ENCODE measurements at regions not wholly inside any gene's neighbourhood (a gene's known extent, or its start where the extent isn't known, plus 50 kb on each side); places are given as distances from the start of the nearest gene placed in this dataset.

DNA sequence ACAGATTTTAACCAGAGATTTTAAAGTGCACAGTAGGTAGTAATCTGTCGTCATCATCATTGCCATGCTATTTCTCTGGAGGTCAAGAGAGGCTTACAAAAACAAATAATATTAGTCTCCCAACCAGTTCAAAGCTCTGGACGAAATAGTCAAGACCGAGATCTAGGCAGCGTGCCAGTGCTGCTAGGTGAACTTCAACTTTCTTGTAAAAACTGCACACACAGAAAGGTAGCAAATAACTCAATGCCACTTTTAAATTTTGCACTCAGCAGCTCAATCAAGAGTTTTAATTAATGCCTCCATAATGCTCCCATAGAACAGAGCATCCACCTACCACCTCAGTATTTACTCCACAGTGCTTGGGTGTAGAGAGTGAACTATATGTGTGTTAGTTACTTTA lies 656.8 kb downstream of the IRX1 start:
- DNase-seq (ENCODE audit: extremely low read depth, low read depth, low spot score): no peak

DNA sequence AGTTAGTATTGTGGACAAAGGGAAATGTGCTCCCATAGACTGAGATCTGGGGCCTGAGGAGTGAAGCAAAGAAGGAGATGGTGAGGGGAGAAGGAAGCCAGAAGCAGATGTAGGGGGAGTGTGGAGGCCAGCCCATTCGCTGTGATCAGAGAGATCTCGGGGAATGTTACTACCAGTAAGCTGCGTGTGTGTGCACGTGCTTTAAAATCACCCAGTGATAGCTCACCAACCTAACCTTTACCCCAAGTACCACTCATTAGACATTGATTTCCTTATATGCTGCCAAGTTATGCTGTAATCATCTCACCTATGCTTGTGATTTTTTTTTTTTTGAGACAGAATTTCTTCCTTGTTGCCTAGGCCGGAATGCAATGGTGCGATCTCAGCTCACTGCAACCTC lies 659.1 kb downstream of the IRX1 start:
- DNase-seq (ENCODE audit: extremely low read depth, low read depth, low spot score): no peak

DNA sequence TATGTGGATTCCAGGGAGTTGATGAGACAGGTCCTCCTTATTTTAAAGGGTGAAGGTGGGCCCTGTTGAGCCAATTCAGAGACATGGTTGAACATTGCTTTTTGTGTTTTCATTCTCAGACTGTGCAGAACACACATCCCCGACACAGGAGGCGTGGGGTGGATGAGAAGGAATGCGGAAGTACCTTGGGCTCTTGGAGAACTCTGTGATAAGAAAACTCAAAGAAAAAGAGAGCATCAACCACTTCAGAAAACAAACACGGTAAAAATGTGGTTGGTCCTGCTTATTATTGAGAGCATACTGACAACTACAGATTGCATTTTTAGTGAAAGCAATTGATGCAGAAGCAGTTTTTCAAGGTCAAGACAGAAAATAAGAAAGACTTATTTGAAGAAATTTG lies 659.8 kb downstream of the IRX1 start:
- no peak for DNase-seq (ENCODE audit: extremely low read depth, low read depth, low spot score)

DNA sequence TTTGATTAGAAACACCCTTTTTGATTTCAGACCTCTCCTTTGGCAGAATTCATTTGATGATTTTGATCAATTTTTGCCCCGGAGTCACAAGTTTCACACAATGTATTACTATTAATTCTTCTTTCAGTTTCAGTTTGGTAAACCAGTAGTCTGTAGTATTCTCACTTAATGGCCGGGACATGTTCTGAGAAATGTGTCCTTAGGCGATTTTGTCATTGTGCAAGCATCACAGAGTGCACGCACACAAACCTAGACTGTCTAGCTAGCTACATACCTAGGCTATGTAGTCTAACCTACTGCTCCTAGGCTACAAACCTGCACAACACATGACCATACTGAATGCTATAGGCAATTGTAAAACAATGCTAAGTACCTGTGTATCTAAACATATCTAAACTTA lies 662.5 kb downstream of the IRX1 start:
- no peak for DNase-seq (ENCODE audit: extremely low read depth, low read depth, low spot score)

DNA sequence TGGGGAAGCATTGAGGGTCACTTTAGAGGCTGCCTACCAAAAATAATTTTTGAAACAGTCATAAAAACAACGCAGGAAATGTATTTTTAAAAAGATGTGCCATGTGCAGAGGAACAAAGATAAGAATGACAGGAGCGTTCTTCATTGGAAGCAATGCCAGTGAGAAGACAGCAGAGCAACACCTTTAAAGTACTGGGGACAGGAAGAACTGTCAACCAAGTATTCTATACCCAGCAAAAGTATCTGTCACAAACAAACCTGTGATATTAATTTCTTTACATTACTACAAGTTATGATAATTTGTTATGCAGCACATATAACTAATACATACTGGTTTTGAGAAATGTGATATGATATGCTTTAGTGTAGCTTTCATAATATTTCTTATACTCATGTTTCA lies 675.6 kb downstream of the IRX1 start:
- no peak for DNase-seq (ENCODE audit: extremely low read depth, low read depth, low spot score)

DNA sequence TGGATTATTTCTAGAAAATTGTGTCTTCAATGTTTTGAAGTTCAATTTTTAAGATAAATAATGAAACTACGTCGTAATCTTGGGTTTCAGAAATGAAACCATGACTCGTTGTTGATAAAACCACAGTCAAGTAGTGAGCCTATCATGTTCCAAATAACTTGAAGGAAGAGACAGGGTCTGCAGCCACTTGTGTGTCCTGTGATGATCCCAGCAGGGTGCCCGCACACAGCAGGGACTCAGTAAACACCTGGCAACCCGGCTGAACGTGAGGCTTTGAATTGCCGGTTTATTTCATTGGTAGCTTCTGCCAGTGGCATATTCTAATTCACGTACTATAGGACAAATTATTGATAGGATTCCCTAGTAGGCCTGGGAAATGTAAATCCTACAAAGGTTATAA lies 679.6 kb downstream of the IRX1 start:
- DNase-seq (ENCODE audit: extremely low read depth, low read depth, low spot score): no peak

DNA sequence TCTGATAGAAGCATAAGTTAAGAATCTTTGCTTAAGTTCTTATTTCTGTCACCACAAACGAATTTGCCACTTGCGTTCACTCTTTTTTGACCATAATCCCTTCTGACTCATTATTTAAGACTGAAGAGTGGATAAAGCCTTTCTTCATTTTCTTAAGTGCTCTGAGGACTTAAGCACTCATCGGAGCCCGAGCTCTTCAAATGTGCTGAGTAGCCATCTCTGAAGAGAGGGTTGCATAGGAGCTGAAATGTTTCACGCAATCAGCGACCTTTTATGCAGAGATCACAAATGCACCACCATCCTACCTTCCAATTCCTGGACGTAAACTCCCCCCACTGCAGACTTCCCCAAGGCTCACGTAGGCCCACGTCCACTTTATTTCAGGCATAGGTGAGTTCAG lies 699.2 kb downstream of the IRX1 start:
- DNase-seq (ENCODE audit: extremely low read depth, low read depth, low spot score): no peak

DNA sequence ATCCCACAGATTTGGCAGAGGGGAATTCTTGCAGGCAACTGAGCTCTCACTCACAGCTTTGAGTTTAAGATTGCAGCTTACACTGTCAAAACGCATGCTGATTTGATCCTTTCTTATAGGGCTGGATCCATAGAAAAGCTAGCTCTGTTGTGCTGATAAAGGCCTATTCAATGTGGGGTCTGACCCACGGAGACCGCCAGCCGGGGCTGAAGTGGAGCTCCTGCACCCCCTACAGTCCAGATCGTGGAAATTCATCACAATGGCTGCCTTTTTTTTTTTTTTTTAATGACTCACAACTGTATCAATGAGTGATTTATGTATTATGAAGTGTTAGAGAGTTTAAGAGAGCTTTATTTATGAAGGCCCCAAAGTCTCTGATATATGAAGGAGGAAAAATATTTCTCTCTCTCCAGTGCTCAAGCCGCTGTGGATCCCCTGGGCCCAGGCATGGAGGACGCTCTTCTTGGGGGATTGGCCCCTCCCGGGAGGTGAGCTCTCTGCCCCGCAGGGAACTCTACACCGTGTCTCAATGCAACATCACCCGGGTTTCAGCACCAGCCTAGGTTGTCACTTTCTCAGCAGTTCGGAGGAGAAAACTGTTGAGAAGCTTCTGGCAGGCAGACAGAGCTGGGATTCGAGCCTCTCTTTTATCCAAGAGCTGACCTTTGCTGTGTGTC lies 700.2 kb downstream of the IRX1 start:
- DNase-seq (ENCODE audit: extremely low read depth, low read depth, low spot score): no peak

DNA sequence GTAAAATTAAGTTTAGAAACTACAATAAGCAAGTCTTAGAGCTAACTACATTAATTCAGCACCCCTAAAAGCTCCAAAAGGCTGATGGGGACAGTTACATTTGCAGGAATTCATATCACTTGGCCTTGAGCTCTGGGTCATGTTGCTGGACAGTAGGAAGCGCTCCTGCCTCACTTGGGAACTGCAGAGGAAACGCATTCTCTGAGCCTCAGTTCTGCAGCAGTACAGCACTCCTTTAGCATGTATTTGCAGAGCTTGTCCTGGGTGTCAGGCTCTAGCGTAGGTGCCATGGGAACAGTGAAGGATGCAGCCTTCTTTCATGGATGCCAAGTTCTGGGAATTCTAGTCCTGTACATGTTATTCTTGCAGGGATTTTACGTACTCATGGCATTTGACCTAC lies 710.4 kb downstream of the IRX1 start:
- DNase-seq (ENCODE audit: extremely low read depth, low read depth, low spot score): no peak

DNA sequence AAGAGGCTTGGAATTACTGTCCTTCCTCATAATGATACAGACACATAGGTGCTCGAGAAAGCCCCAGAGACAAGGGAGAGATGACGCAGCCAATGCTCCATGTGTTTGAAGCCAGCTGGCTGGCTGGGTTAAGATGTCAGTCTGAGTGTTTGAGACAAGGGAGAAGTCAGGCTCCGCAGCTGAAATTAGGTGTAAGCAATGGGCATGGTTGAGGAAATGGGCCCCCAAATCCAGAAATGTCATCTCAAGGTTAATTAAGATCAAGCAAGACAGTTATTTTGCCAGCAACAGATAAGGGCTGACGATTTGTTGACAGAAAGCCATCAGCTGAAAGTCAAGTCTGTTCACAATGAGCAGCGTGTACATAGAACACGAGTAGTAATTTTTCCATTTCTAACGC lies 713.4 kb downstream of the IRX1 start:
- DNase-seq (ENCODE audit: extremely low read depth, low read depth, low spot score): no peak

DNA sequence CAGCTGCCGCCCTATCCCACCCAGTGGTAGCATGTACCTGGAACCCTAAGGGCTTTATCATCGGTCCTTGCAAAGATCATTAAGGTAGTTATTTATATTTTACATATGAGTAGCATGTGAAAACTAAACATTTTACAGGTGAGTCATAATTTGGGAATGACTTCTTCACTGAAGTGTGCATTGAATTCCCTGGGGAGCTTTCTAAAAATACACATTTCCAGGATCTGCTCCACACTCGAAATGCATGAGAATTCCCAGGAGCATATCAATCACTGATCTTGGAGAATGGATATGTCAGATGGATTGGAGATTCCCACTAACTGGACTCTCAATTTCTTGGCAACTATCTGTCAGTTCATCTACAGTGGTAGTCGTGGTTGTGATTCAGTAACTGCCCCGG lies 717.5 kb downstream of the IRX1 start:
- DNase-seq (ENCODE audit: extremely low read depth, low read depth, low spot score): no peak

DNA sequence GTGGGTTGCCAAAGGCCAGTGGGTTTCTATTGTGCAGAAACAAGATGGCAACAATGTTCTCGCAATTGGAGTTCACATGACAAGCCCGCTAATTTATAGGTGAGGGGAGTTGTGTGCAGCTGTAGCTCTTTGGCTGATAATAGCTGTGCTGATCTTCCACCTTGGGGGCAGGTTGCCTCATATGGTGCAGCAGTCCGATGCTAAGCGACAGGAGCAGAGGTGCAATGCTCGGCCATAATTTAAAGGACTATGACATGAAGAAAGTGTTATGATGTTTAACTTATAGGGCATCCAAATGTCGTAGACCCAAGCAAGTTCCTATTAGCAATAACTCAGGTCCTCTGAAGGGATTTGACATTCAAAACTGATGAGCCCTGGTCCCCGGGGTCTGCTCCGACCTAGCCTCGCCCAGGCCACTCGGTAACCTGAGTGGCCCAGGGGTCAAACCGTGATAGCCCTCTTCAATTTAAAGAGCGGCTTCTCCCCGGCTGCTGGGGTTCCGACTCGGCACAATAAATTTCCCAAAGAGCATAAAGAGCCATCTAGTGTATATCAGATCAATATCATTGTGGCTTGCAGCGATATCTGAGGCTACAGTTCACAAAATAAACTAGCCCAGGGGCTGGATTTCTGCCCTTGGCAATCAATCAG lies 724.0 kb downstream of the IRX1 start:
- no peak for DNase-seq (ENCODE audit: extremely low read depth, low read depth, low spot score)

DNA sequence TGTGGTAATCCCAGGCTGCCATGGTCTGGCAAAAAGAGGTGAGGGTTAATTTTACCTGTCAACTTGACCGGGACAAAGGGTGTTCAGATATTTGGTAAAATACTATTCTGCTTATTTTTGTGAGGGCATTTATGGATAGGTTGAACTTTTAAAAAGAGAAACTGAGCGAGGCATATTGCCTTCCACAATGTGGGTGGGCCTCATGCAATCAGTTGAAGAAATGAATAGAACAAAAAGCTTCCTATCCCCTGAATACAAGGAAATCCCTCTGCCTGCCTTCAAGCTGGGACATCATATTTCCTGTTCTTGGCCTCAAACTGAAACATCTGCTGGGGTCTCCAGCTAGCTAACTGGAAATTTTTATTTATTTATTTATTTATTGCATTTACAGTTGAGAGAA lies 734.7 kb downstream of the IRX1 start:
- DNase-seq (ENCODE audit: extremely low read depth, low read depth, low spot score): no peak

DNA sequence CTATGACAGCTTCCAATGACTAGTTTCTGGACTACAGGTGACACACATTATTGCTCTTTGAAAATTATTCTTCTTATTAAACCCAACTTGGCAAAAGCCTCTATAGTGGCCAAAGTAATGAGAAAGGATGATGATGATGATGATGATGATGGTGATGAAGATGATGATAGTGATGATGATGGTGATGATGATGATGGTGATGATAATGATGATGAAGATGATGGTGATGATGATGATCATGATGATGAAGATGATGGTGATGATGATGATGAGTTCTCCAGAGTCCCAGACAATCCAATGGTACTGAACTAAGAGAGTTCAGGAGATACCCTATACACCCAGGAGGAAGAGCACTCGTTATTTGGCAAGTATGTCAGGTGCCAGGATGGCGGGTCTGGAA lies 739.4 kb downstream of the IRX1 start:
- DNase-seq (ENCODE audit: extremely low read depth, low read depth, low spot score): no peak

DNA sequence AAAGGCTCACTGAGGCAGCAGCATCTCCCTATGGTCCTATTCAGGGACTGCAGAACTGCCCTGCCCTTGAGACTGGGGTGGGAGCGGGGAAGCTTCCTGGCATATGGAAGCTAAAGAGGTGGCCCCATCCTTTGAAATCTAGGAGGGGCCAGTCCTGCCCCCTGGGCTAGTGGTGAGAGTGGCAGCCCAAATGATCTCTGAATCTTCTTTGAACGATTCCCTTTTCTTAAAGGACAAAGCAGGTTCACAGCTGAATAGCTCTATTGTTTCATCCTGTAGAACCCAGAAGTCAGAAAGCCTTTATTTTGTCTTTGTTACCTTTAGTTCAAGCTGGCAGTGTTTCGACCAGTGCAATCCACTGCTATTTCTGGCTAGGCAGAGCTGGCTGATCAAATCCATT lies 741.9 kb downstream of the IRX1 start:
- DNase-seq (ENCODE audit: extremely low read depth, low read depth, low spot score): no peak

DNA sequence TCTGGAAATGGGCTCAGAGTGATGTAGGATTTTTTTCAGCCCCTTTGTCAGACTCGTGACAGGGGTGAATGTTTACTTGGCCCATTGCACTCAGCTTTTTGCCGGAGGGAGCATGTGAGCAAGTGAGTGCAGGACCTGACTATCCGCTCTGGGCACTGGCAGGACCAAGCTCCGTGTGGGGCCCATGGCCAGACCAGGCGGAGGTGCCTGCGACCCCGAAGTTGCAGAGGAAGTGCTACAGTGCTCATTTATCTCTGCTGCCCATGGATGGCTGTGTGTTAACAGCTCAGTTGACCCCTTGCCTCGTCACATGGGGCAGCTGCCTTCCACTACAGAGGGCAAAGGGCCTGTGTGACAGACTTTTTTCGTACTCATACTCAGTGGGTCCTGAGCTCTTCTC lies 744.3 kb downstream of the IRX1 start:
- no peak for DNase-seq (ENCODE audit: extremely low read depth, low read depth, low spot score)

DNA sequence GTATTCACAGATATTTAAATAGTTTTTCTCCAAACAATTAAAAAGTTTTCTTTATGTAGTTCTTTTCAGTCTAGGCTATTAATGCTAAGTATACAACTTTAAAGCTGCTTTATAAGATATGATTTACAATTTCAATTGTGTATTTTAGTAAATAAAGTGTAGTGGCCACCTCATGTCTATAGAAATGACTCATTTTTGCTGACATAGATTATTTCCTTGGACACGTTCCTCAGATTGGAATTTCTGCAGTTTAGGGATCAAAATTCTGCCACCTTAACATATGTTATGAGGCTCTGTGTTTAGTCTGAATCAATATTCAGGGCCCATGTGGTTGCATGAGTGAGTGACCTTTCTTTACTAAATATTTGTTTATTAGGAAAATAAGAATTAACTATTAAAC lies 750.2 kb downstream of the IRX1 start:
- no peak for DNase-seq (ENCODE audit: extremely low read depth, low read depth, low spot score)

DNA sequence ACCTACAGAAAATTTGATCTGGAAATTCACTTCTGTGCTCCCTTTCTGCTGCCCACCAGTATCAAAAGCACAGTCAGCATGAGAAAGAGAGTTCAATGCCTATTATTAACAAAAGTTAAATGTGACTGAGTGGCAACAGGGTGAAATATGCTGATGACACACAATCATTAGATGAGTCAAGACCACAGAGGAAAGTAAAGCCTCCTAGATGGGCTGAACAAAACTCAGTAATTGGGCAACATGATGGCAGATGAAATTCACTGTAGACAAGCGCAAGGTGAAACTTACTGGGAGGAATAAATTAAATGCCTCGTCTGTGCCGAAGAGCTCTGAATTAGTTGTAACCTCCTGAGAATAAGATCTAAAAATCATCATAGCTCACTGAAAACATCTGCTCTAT lies 752.8 kb downstream of the IRX1 start:
- no peak for DNase-seq (ENCODE audit: extremely low read depth, low read depth, low spot score)

DNA sequence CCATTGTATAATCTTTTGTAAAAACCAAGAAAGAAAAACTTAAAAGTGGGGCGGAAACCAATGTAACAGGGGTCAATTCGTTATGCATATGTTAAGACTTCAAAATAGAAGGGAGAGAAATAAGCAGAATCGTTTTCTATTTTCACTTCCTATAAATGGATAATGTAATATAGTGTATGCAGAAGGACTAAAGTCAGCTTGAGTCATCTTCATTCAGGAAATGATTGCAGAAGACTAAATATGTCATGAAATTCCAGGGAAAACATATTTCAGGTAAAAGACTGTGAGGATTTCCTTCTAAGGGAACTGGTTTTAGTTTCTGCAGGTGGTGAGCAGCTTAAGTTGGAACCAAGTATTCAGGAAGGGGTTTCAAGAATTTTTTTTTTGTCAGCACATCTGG lies 753.3 kb downstream of the IRX1 start:
- DNase-seq (ENCODE audit: extremely low read depth, low read depth, low spot score): no peak

DNA sequence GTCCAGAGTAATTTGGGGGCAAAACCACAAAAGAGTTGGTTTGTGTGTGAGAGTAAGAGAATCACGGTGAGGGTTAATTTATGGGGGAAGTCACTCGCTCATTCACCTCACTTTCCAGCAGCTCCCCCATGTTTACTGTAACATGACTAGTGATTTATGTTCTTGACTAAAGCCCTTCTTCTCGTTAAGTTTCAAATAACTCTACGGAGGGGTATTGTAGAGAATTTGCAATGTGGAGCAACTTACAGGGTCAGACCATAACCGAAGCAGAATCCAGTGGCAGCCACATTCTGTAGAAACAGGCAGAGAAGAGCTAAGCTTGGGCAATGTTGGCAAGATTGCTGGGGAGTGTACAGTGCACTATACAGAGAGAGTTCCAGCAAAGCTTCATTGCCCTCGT lies 760.6 kb downstream of the IRX1 start:
- no peak for DNase-seq (ENCODE audit: extremely low read depth, low read depth, low spot score)

DNA sequence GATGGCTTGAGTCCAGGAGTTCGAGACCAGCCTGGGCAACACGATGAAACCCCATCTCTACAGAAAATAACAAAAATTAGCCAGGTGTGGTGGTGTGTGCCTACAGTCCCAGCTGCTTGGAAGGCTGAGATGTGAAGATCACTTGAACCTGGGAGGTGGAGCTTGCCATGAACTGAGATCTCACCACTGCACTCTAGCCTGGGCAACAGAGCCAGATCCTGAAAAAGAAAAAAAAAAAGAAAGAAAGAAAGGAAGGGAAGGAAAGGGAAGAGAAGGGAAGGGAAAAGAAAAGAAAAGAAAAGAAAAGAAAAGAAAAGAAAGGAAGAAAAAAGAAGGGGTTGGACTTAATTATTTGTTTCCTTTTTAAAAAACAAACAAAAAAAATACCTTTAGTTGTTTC lies 764.2 kb downstream of the IRX1 start:
- no peak for DNase-seq (ENCODE audit: extremely low read depth, low read depth, low spot score)

DNA sequence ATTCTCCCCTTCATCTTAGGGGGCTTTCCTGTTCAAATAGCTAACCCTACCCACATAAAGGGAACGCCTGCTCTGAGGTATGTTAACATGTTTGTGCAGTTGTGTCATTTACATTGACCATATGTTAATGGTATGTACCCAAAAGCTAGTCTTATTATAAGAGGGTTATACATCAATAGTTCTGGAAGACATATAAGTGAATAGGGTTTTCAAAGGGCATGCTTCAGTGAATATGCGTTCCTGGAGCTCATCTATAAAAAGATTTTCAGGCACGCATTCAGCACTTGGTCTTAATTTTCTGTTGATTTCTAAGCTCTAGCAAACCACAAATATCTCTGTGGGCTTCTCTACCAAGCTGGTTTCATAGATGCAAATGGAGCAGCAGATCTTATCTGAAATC lies 766.1 kb downstream of the IRX1 start:
- DNase-seq (ENCODE audit: extremely low read depth, low read depth, low spot score): no peak

DNA sequence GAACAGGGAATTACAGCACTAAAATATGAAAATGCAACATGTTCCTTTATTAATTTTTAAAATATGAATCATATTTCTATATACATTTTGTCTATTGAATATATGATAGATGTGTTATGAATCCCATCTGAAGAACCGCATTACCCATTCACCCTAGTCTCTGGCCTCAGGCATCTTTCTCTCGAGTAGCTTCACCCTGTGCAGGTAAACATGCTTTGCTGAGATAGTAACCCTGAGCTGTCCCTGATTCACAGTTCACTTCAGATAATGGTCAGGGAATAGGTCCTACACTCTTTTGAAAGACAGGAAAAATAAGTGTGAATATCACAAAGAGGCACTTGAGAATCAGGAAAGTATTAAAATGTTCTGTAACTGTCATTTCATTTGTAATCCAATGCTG lies 766.8 kb downstream of the IRX1 start:
- no peak for DNase-seq (ENCODE audit: extremely low read depth, low read depth, low spot score)
